Endothelial cell of umbilical vein (primary cell): ENCODE measurements at regions not wholly inside any gene's neighbourhood (a gene's known extent, or its start where the extent isn't known, plus 50 kb on each side); places are given as distances from the start of the nearest gene placed in this dataset.

ENCODE experiments used
- BruUV-seq: library from RNA; stranded (reverse); fragments of 400-500 nt; replicated peaks from 2 replicates; lab custom pipeline; 2021; lab: Mats Ljungman, UMichigan
- CTCF ChIA-PET: fragments of 300-600, 350-600 bp; sonication (Branson Sonifier 250); formaldehyde crosslinking; loops from one replicate; lab custom pipeline; 2021; ENCODE audit warnings: antibody characterized with exemption, inconsistent platforms; lab: Charles Lee
- POLR2A ChIA-PET: fragments of 300-600, 350-600 bp; sonication (Branson Sonifier 250); formaldehyde crosslinking; loops from one replicate; lab custom pipeline; 2021; ENCODE audit warnings: antibody characterized with exemption, inconsistent platforms; lab: Charles Lee
- DNase-seq: peaks from one replicate; pipeline ENCODE4 v3.0.0-alpha.2; 2011; ENCODE audit warnings: low read depth, low spot score
- FAIRE-seq: peaks from 2 replicates; lab custom pipeline; 2011; peaks lifted over from hg19 to GRCh38; lab: Jason Lieb, UNC
- H2AFZ ChIP-seq: 2 replicates; pipeline ENCODE4 v1.6.0; 2012; ENCODE audit warnings: low read depth, low read length, control low read depth, inconsistent platforms
- H3K27ac ChIP-seq: 2 replicates; pipeline ENCODE4 v1.5.1; 2011; ENCODE audit warnings: low read depth, mild to moderate bottlenecking, control low read depth, low read length, moderate library complexity; ENCODE audit not compliant: insufficient read depth
- H3K27me3 ChIP-seq, 2 experiments: 2 replicates each; pipeline versions ENCODE4 v1.6.0 to v1.6.1; 2011; ENCODE audit warnings: low read length in 2 of 2, mixed read lengths in 1 of 2; ENCODE audit not compliant: control insufficient read depth in 2 of 2, insufficient read depth in 2 of 2
- H3K36me3 ChIP-seq, 2 experiments: 2 replicates in 1 of 2; 3 replicates in 1 of 2; pipeline ENCODE4 v1.5.1; 2011; ENCODE audit warnings: low read length in 2 of 2, mild to moderate bottlenecking in 1 of 2, moderate library complexity in 1 of 2; ENCODE audit not compliant: control insufficient read depth in 2 of 2, insufficient read depth in 2 of 2; ENCODE audit errors: extremely low read depth in 1 of 2
- H3K4me1 ChIP-seq: 3 replicates; pipeline ENCODE4 v1.5.1; 2011; ENCODE audit warnings: mild to moderate bottlenecking, low read length; ENCODE audit not compliant: control insufficient read depth, insufficient read depth; ENCODE audit errors: extremely low read depth
- H3K4me2 ChIP-seq: 2 replicates; pipeline ENCODE4 v1.6.1; 2011; ENCODE audit warnings: low read length, control low read depth, mixed read lengths; ENCODE audit not compliant: insufficient read depth
- H3K4me3 ChIP-seq, 3 experiments: fragments of 200-600 bp in 1 of 3; sonication (generic), shearing (Covaris generic) in 1 of 3; replicated peaks in 1 of 3; 2 replicates each; pipeline ENCODE4 v1.5.1; 2011 to 2016; ENCODE audit warnings: control low read depth in 3 of 3, low read length in 3 of 3, mild to moderate bottlenecking in 2 of 3, inconsistent platforms in 1 of 3, low read depth in 1 of 3, moderate library complexity in 1 of 3; ENCODE audit not compliant: insufficient read depth in 1 of 3
- H3K79me2 ChIP-seq: 2 replicates; pipeline ENCODE4 v1.6.0; 2012; ENCODE audit warnings: low read length, inconsistent platforms; ENCODE audit not compliant: control insufficient read depth, insufficient read depth
- H3K9ac ChIP-seq: replicated peaks from 2 replicates; pipeline ENCODE3; 2011; ENCODE audit warnings: low read length, control low read depth; ENCODE audit not compliant: insufficient read depth; ENCODE audit errors: extremely low read depth
- H3K9me1 ChIP-seq: replicated peaks from 3 replicates; pipeline ENCODE4 v1.6.0; 2011; ENCODE audit warnings: mild to moderate bottlenecking, low read length; ENCODE audit not compliant: control insufficient read depth, insufficient read depth; ENCODE audit errors: extremely low read depth
- H3K9me3 ChIP-seq: replicated peaks from 2 replicates; pipeline ENCODE4 v1.5.1; 2012; ENCODE audit warnings: low read length, inconsistent platforms; ENCODE audit not compliant: control insufficient read depth, insufficient read depth
- H4K20me1 ChIP-seq: replicated peaks from 2 replicates; pipeline ENCODE3; 2011; ENCODE audit warnings: mild to moderate bottlenecking, low read length; ENCODE audit not compliant: control insufficient read depth, insufficient read depth; ENCODE audit errors: extremely low read depth
- CTCF ChIP-seq, 2 donors: IDR thresholded peaks; 1 replicate in 1 of 2; 2 replicates in 1 of 2; pipeline ENCODE4 v1.5.1; 2011; ENCODE audit warnings: low read length in 2 of 2, mild to moderate bottlenecking in 2 of 2, moderate library complexity in 2 of 2, control low read depth in 1 of 2, inconsistent platforms in 1 of 2, low read depth in 1 of 2; ENCODE audit not compliant: insufficient read depth in 1 of 2; ENCODE audit errors: extremely low read depth in 1 of 2
- EZH2 ChIP-seq: IDR thresholded peaks from 2 replicates; pipeline ENCODE4 v1.6.1; 2012; ENCODE audit warnings: borderline replicate concordance, low read depth, mild to moderate bottlenecking, moderate library complexity, low read length, inconsistent platforms; ENCODE audit not compliant: severe bottlenecking
- FOS ChIP-seq: IDR thresholded peaks from 2 replicates; pipeline ENCODE4 v1.6.1; 2011; ENCODE audit warnings: mild to moderate bottlenecking, low read length, moderate library complexity, borderline replicate concordance; ENCODE audit not compliant: insufficient read depth
- GATA2 ChIP-seq: IDR thresholded peaks from 2 replicates; pipeline ENCODE4 v1.7.0; 2011; ENCODE audit warnings: low read depth, mild to moderate bottlenecking, moderate library complexity, mixed read lengths, low read length; ENCODE audit not compliant: insufficient read length, insufficient read depth
- JUN ChIP-seq: IDR thresholded peaks from 2 replicates; pipeline ENCODE4 v1.6.1; 2011; ENCODE audit warnings: borderline replicate concordance, low read depth; ENCODE audit not compliant: insufficient read length, insufficient read depth
- MAX ChIP-seq: IDR thresholded peaks from 2 replicates; pipeline ENCODE4 v1.6.1; 2011; ENCODE audit not compliant: insufficient read depth, insufficient read length
- MYC ChIP-seq: IDR thresholded peaks from one replicate; pipeline ENCODE4 v1.6.1; 2011; ENCODE audit warnings: mild to moderate bottlenecking, low read depth, low read length
- POLR2A ChIP-seq: IDR thresholded peaks from 2 replicates; pipeline ENCODE4 v1.6.1; 2012; ENCODE audit warnings: low read depth, mild to moderate bottlenecking, control low read depth, low read length
- POLR2AphosphoS5 ChIP-seq: IDR thresholded peaks from 2 replicates; pipeline ENCODE4 v1.6.1; 2012; ENCODE audit warnings: low read depth, mild to moderate bottlenecking, control low read depth, low read length, moderate library complexity; ENCODE audit not compliant: insufficient read depth
- dilution Hi-C: fragments of 300-500 bp; cut with MboI; formaldehyde crosslinking; loops from one replicate; pipeline ENCODE4 v1.15.0; 2019; ENCODE audit warnings: low sequenced_read_pairs; ENCODE audit not compliant: extremely low pct_ligation_motif_present
- intact Hi-C: fragments of 100-400 bp; cut with micrococcal nuclease; formaldehyde crosslinking; loops from one replicate; pipeline ENCODE4 v1.10.0; 2022

- Histone ChIP-seq H3K9me3 (no peaks in the 10 kb centered on the region), H3K4me3 (no peak overlapping the region), H3K27ac (no peak overlapping the region), H3K4me1 (peaks cover 15% of the 10 kb centered on the region), H2AFZ (no peak overlapping the region), H3K9ac (no peak overlapping the region), H3K36me3 (no peaks in the 10 kb centered on the region), H3K9me1 (no peaks in the 10 kb centered on the region), H3K27me3 (no peaks in the 10 kb centered on the region), H3K4me2 (no peak overlapping the region), H4K20me1 (no peaks in the 10 kb centered on the region), H3K79me2 (no peaks in the 10 kb centered on the region)
- dilution Hi-C loops (no loop called here), intact Hi-C loops (loop anchor here (2.0 to 10.0 kb wide), 4 partner anchors 33 to 421 kb away; partner anchors contain the start of gene JADE1)
- FAIRE-seq, result no peak
- BruUV-seq, result no TSS peak
- no peak for DNase-seq
- CTCF ChIA-PET, result interaction anchor here (0.9 to 2.0 kb wide), 5 partner anchors 8 to 476 kb away, joined by 3 to 8 read pairs (median 4); no protein-coding TSS in a partner anchor
- POLR2A ChIA-PET, result no interaction called here
- TF ChIP-seq MAX, result no peak
- TF ChIP-seq JUN, result no peak
- TF ChIP-seq MYC, result no peak
- no peak for TF ChIP-seq POLR2A
- TF ChIP-seq POLR2AphosphoS5, result no peak
- TF ChIP-seq EZH2, result no peak
- no peak for TF ChIP-seq GATA2
- no peak for TF ChIP-seq CTCF (IDR thresholded peaks at IDR 0.05; ENCODE audit: extremely low read depth in 1 of 2, insufficient read depth in 1 of 2, low read depth in 1 of 2, low read length in 2 of 2)
- no peak for TF ChIP-seq FOS
These were observed 100.2 kb upstream of the PGRMC2 start for GRCh38 chr4:128387600-128388351.
